Effector memory CD8-positive, alpha-beta T cell (primary cell): ENCODE measurements at regions not wholly inside any gene's neighbourhood (a gene's known extent, or its start where the extent isn't known, plus 50 kb on each side); places are given as distances from the start of the nearest gene placed in this dataset.
"Not testable (repeated sequence)": the region's sequence is repeated elsewhere in the genome, so short reads cannot be mapped to it uniquely, and the experiment has no call there.

Experiments
- ATAC-seq: fragments of 150-1000 bp; cut with Tn5 transposase; replicated peaks from 2 replicates; pipeline ENCODE4 v1.10.0; 2021; ENCODE audit warnings: mild to moderate bottlenecking, moderate library complexity
- DNase-seq, 3 experiments: peaks; one replicate each; pipeline ENCODE4 v3.0.0; 2021
- H3K27ac Mint-ChIP-seq, 2 donors: one replicate each; pipeline ENCODE4 v1.8.0; 2022; ENCODE audit warnings: mild to moderate bottlenecking in 2 of 2, mixed read lengths in 2 of 2, moderate library complexity in 2 of 2
- H3K27me3 Mint-ChIP-seq, 2 donors: one replicate each; pipeline ENCODE4 v1.8.0; 2022; ENCODE audit warnings: mixed read lengths in 2 of 2
- H3K36me3 Mint-ChIP-seq: one replicate; pipeline ENCODE4 v1.8.0; 2022; ENCODE audit warnings: mild to moderate bottlenecking, moderate library complexity, mixed read lengths; ENCODE audit not compliant: insufficient read depth
- H3K4me1 Mint-ChIP-seq, 2 donors: one replicate each; pipeline ENCODE4 v1.8.0; 2022; ENCODE audit warnings: low read depth in 2 of 2, mixed read lengths in 2 of 2
- H3K4me3 Mint-ChIP-seq, 2 donors: one replicate each; pipeline ENCODE4 v1.8.0; 2022; ENCODE audit warnings: mild to moderate bottlenecking in 2 of 2, mixed read lengths in 2 of 2, moderate library complexity in 2 of 2
- H3K9me3 Mint-ChIP-seq, 2 donors: one replicate each; pipeline ENCODE4 v1.8.0; 2022; ENCODE audit warnings: mixed read lengths in 2 of 2

- DNase-seq (no peak), ATAC-seq (no peak)
- Mint-ChIP-seq H3K4me3 (no peak overlapping the region), H3K36me3 (no peaks in the 10 kb centered on the region), H3K9me3 (peaks cover 0 to 7% of the 10 kb centered on the region in 2 donors), H3K4me1 (no peaks in the 10 kb centered on the region), H3K27ac (no peak overlapping the region), H3K27me3 (no peaks in the 10 kb centered on the region)
Measured at GRCh38 chr17:53525590-53525989, 297.1 kb upstream of the KIF2B start.

- no peak for ATAC-seq
- H3K36me3 Mint-ChIP-seq, result no peaks in the 10 kb centered on the region
- H3K27me3 Mint-ChIP-seq, result no peaks in the 10 kb centered on the region
- H3K27ac Mint-ChIP-seq, result no peak overlapping the region
- DNase-seq, result no peak
- H3K4me1 Mint-ChIP-seq, result no peaks in the 10 kb centered on the region
- H3K4me3 Mint-ChIP-seq, result no peak overlapping the region
- peaks cover 7 to 15% of the 10 kb centered on the region in 2 donors for H3K9me3 Mint-ChIP-seq
Measured at GRCh38 chr17:53516636-53517035, 306.1 kb upstream of the KIF2B start.

GRCh38 chr17:53499277-53499676 lies 323.4 kb upstream of the KIF2B start:
- no peak for DNase-seq
- no peak overlapping the region for H3K27ac Mint-ChIP-seq
- peaks cover 8 to 11% of the 10 kb centered on the region in 2 donors for H3K9me3 Mint-ChIP-seq
- ATAC-seq, result no peak
- no peaks in the 10 kb centered on the region for H3K4me1 Mint-ChIP-seq
- H3K27me3 Mint-ChIP-seq, result no peaks in the 10 kb centered on the region
- no peaks in the 10 kb centered on the region for H3K36me3 Mint-ChIP-seq
- H3K4me3 Mint-ChIP-seq, result no peak overlapping the region

GRCh38 chr17:53496356-53496755 lies 326.4 kb upstream of the KIF2B start:
- ATAC-seq (no peak), DNase-seq (no peak)
- peaks cover 9 to 24% of the 10 kb centered on the region in 2 donors for H3K9me3 Mint-ChIP-seq
- H3K27me3 Mint-ChIP-seq, result no peaks in the 10 kb centered on the region
- H3K4me1 Mint-ChIP-seq, result no peaks in the 10 kb centered on the region
- no peak overlapping the region for H3K4me3 Mint-ChIP-seq
- H3K27ac Mint-ChIP-seq, result no peak overlapping the region
- no peaks in the 10 kb centered on the region for H3K36me3 Mint-ChIP-seq

- no peak overlapping the region for H3K27ac Mint-ChIP-seq
- H3K36me3 Mint-ChIP-seq, result no peaks in the 10 kb centered on the region
- ATAC-seq (no peak), DNase-seq (no peak)
- peaks cover 5 to 16% of the 10 kb centered on the region in 2 donors for H3K9me3 Mint-ChIP-seq
- H3K27me3 Mint-ChIP-seq, result no peaks in the 10 kb centered on the region
- H3K4me1 Mint-ChIP-seq, result no peaks in the 10 kb centered on the region
- H3K4me3 Mint-ChIP-seq, result no peak overlapping the region
Measured at GRCh38 chr17:53492532-53492931, 330.2 kb upstream of the KIF2B start.

GRCh38 chr17:53490447-53490968 lies 332.2 kb upstream of the KIF2B start:
- no peaks in the 10 kb centered on the region for H3K27me3 Mint-ChIP-seq
- no peak overlapping the region for H3K27ac Mint-ChIP-seq
- no peaks in the 10 kb centered on the region for H3K4me1 Mint-ChIP-seq
- H3K9me3 Mint-ChIP-seq, result peaks cover 4 to 16% of the 10 kb centered on the region in 2 donors
- H3K4me3 Mint-ChIP-seq, result no peak overlapping the region
- DNase-seq (no peak), ATAC-seq (no peak)
- no peaks in the 10 kb centered on the region for H3K36me3 Mint-ChIP-seq

GRCh38 chr17:53483704-53484103 lies 339.0 kb upstream of the KIF2B start:
- ATAC-seq (no peak), DNase-seq (no peak)
- Mint-ChIP-seq H3K4me3 (no peak overlapping the region), H3K27ac (no peak overlapping the region), H3K4me1 (no peaks in the 10 kb centered on the region), H3K9me3 (peaks cover 13% of the 10 kb centered on the region in 2 donors), H3K36me3 (no peaks in the 10 kb centered on the region), H3K27me3 (no peaks in the 10 kb centered on the region)

GRCh38 chr17:53475002-53475401 lies 347.7 kb upstream of the KIF2B start:
- H3K4me1 Mint-ChIP-seq, result no peaks in the 10 kb centered on the region
- no peaks in the 10 kb centered on the region for H3K36me3 Mint-ChIP-seq
- no peaks in the 10 kb centered on the region for H3K27me3 Mint-ChIP-seq
- no peak overlapping the region for H3K27ac Mint-ChIP-seq
- no peak for DNase-seq
- no peak for ATAC-seq
- H3K4me3 Mint-ChIP-seq, result no peak overlapping the region
- H3K9me3 Mint-ChIP-seq, result peaks cover 6 to 11% of the 10 kb centered on the region in 2 donors

GRCh38 chr17:53472586-53472985 lies 350.1 kb upstream of the KIF2B start:
- Mint-ChIP-seq H3K27ac (no peak overlapping the region), H3K27me3 (no peaks in the 10 kb centered on the region), H3K4me1 (no peaks in the 10 kb centered on the region), H3K4me3 (no peak overlapping the region), H3K9me3 (peaks cover 5 to 7% of the 10 kb centered on the region in 2 donors), H3K36me3 (no peaks in the 10 kb centered on the region)
- ATAC-seq, result no peak
- DNase-seq, result no peak

GRCh38 chr17:53471514-53471913 lies 351.2 kb upstream of the KIF2B start:
- no peak overlapping the region for H3K4me3 Mint-ChIP-seq
- no peak overlapping the region for H3K27ac Mint-ChIP-seq
- H3K9me3 Mint-ChIP-seq, result peaks cover 5 to 7% of the 10 kb centered on the region in 2 donors
- no peaks in the 10 kb centered on the region for H3K4me1 Mint-ChIP-seq
- no peaks in the 10 kb centered on the region for H3K36me3 Mint-ChIP-seq
- no peak for DNase-seq
- H3K27me3 Mint-ChIP-seq, result no peaks in the 10 kb centered on the region
- no peak for ATAC-seq

GRCh38 chr17:53470626-53471025 lies 352.1 kb upstream of the KIF2B start:
- Mint-ChIP-seq H3K9me3 (peaks cover 5 to 16% of the 10 kb centered on the region in 2 donors), H3K27me3 (no peaks in the 10 kb centered on the region), H3K27ac (no peak overlapping the region), H3K4me3 (no peak overlapping the region), H3K4me1 (no peaks in the 10 kb centered on the region), H3K36me3 (no peaks in the 10 kb centered on the region)
- DNase-seq, result no peak
- ATAC-seq, result no peak

GRCh38 chr17:53466733-53467132 lies 356.0 kb upstream of the KIF2B start:
- Mint-ChIP-seq H3K36me3 (no peaks in the 10 kb centered on the region), H3K4me1 (no peaks in the 10 kb centered on the region), H3K27me3 (no peaks in the 10 kb centered on the region), H3K9me3 (peaks cover 7 to 18% of the 10 kb centered on the region in 2 donors), H3K27ac (no peak overlapping the region), H3K4me3 (no peak overlapping the region)
- ATAC-seq, result no peak
- no peak for DNase-seq

GRCh38 chr17:53464396-53464795 lies 358.3 kb upstream of the KIF2B start:
- not testable (repeated sequence) for H3K4me3 Mint-ChIP-seq, H3K27ac Mint-ChIP-seq, H3K36me3 Mint-ChIP-seq, ATAC-seq, H3K4me1 Mint-ChIP-seq, H3K27me3 Mint-ChIP-seq, DNase-seq
- H3K9me3 Mint-ChIP-seq, result peaks cover 7 to 20% of the 10 kb centered on the region in 2 donors

- ATAC-seq, result no peak
- Mint-ChIP-seq H3K27ac (no peak overlapping the region), H3K9me3 (peaks cover 5 to 19% of the 10 kb centered on the region in 2 donors), H3K27me3 (no peaks in the 10 kb centered on the region), H3K4me1 (no peaks in the 10 kb centered on the region), H3K4me3 (no peak overlapping the region), H3K36me3 (no peaks in the 10 kb centered on the region)
- no peak for DNase-seq
Measured at GRCh38 chr17:53463363-53463762, 359.4 kb upstream of the KIF2B start.

GRCh38 chr17:53462393-53462811 lies 360.3 kb upstream of the KIF2B start:
- ATAC-seq, result no peak
- no peaks in the 10 kb centered on the region for H3K27me3 Mint-ChIP-seq
- H3K9me3 Mint-ChIP-seq, result peaks cover 5 to 19% of the 10 kb centered on the region in 2 donors
- H3K36me3 Mint-ChIP-seq, result no peaks in the 10 kb centered on the region
- no peak overlapping the region for H3K27ac Mint-ChIP-seq
- H3K4me3 Mint-ChIP-seq, result no peak overlapping the region
- no peaks in the 10 kb centered on the region for H3K4me1 Mint-ChIP-seq
- DNase-seq, result no peak
